Breast epithelium (tissue), 4 donors: ENCODE measurements at regions not wholly inside any gene's neighbourhood (a gene's known extent, or its start where the extent isn't known, plus 50 kb on each side); places are given as distances from the start of the nearest gene placed in this dataset.

ENCODE experiments used
- DNase-seq, 2 donors: peaks; one replicate each; pipeline ENCODE4 v3.0.0-alpha.2; 2019; ENCODE audit warnings: low spot score in 2 of 2
- H3K27ac ChIP-seq, 2 donors: fragments of 200-600 bp; sonication (generic) in 1 of 2; one replicate each; pipeline ENCODE4 v1.5.1; 2016 to 2019; ENCODE audit warnings: mild to moderate bottlenecking in 1 of 2
- H3K27me3 ChIP-seq, 2 donors: fragments of 200-600 bp; sonication (generic) in 1 of 2; one replicate each; pipeline versions ENCODE4 v1.5.1 to v1.6.0; 2017 to 2019; ENCODE audit warnings: control low read depth in 1 of 2, mild to moderate bottlenecking in 1 of 2
- H3K36me3 ChIP-seq: fragments of 200-600 bp; one replicate; pipeline ENCODE4 v1.5.1; 2019
- H3K4me1 ChIP-seq, 2 donors: fragments of 200-600 bp; sonication (generic); one replicate each; pipeline ENCODE4 v1.5.1; 2016 to 2019; ENCODE audit warnings: control low read depth in 1 of 2
- H3K4me3 ChIP-seq, 3 donors: fragments of 200-600 bp; sonication (generic); 1 replicate in 2 of 3; 2 replicates in 1 of 3; pipeline ENCODE4 v1.5.1; 2016 to 2019; ENCODE audit warnings: mild to moderate bottlenecking in 3 of 3, moderate library complexity in 2 of 3
- H3K9me3 ChIP-seq, 2 donors: fragments of 200-600 bp; sonication (generic) in 1 of 2; one replicate each; pipeline ENCODE4 v1.5.1; 2016 to 2019; ENCODE audit warnings: control low read depth in 1 of 2
- CTCF ChIP-seq, 3 donors: fragments of 450-650 bp; IDR thresholded peaks; one replicate each; pipeline ENCODE4 v1.5.1; 2016 to 2017; ENCODE audit warnings: antibody characterized with exemption in 3 of 3, mild to moderate bottlenecking in 3 of 3, moderate library complexity in 3 of 3
- POLR2A ChIP-seq: fragments of 450-650 bp; IDR thresholded peaks from one replicate; pipeline ENCODE4 v1.6.1; 2016; ENCODE audit warnings: antibody characterized with exemption, mild to moderate bottlenecking, moderate library complexity
- POLR2AphosphoS5 ChIP-seq, 3 donors: sonication (generic); formaldehyde crosslinking; IDR thresholded peaks; one replicate each; pipeline ENCODE4 v1.6.1; 2017; ENCODE audit warnings: antibody characterized with exemption in 3 of 3
- intact Hi-C: fragments of 100-400 bp; cut with DNase I; formaldehyde crosslinking; loops from one replicate; pipeline ENCODE4 v1.15.1; 2023; ENCODE audit warnings: low total_unique reads

- H3K9me3 ChIP-seq = no peaks in the 10 kb centered on the region
- no peak overlapping the region for H3K4me3 ChIP-seq
- no peak overlapping the region for H3K27ac ChIP-seq
- intact Hi-C loops = no loop called here
- TF ChIP-seq POLR2AphosphoS5 (IDR thresholded peaks at IDR 0.05) = no peak
- TF ChIP-seq POLR2A = no peak
- TF ChIP-seq CTCF (IDR thresholded peaks at IDR 0.05) = no peak
- H3K36me3 ChIP-seq = no peaks in the 10 kb centered on the region
- DNase-seq = no peak
- no peaks in the 10 kb centered on the region for H3K27me3 ChIP-seq
- H3K4me1 ChIP-seq = no peaks in the 10 kb centered on the region
Measured at GRCh38 chr9:28735738-28736342, 1162.6 kb upstream of the C9orf72 start.

- intact Hi-C loops = no loop called here
- H3K27ac ChIP-seq = no peak overlapping the region
Measured at GRCh38 chr9:28741459-28741858, 1168.2 kb upstream of the C9orf72 start.

DNA sequence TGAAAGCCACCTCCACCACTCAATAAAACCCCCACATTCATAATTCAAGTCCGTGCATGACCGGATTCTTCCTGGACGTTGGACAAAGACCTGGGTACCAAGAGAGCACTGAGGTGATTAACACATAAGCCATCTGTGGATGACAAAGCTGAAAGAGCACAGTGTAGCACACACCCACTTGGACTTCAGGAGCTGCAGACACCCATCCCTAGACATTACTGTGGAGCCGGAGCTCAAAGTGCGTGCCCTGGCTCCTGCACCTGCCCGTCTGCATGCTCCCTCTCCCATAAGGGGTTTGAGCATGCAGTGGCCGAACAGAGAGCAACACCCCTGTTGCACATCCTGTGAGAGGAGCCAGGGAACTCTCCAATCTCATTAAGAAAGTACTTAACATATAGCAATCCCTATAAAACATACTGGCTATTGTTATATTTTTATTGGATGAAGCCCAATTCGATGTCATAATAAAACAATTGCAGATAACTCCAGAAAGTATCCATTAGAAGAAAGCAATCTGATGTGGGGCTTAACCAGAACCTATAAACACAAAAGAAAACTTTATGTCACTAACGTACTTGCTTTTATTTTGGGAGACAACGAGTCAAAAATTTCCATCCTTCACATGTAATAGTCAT is 1174.2 kb upstream of the C9orf72 start:
- Histone ChIP-seq H3K9me3 (peaks cover 4 to 16% of the 10 kb centered on the region in 2 donors), H3K27ac (no peak overlapping the region), H3K36me3 (no peaks in the 10 kb centered on the region), H3K4me1 (no peaks in the 10 kb centered on the region), H3K4me3 (no peak overlapping the region), H3K27me3 (no peaks in the 10 kb centered on the region)
- intact Hi-C loops = no loop called here
- TF ChIP-seq POLR2AphosphoS5 (IDR thresholded peaks at IDR 0.05) = no peak
- no peak for TF ChIP-seq CTCF (IDR thresholded peaks at IDR 0.05)
- TF ChIP-seq POLR2A = no peak
- DNase-seq = no peak

More at GRCh38 chr9:28741459-28741858, 1168.2 kb upstream of the C9orf72 start:
- H3K4me1 ChIP-seq = no peaks in the 10 kb centered on the region
- H3K4me3 ChIP-seq = no peak overlapping the region
- H3K27me3 ChIP-seq = no peaks in the 10 kb centered on the region
- no peak for DNase-seq
- TF ChIP-seq CTCF (IDR thresholded peaks at IDR 0.05) (no peak), POLR2A (no peak), POLR2AphosphoS5 (IDR thresholded peaks at IDR 0.05) (no peak)
- no peaks in the 10 kb centered on the region for H3K36me3 ChIP-seq
- peaks cover 13 to 16% of the 10 kb centered on the region in 2 donors for H3K9me3 ChIP-seq

DNA sequence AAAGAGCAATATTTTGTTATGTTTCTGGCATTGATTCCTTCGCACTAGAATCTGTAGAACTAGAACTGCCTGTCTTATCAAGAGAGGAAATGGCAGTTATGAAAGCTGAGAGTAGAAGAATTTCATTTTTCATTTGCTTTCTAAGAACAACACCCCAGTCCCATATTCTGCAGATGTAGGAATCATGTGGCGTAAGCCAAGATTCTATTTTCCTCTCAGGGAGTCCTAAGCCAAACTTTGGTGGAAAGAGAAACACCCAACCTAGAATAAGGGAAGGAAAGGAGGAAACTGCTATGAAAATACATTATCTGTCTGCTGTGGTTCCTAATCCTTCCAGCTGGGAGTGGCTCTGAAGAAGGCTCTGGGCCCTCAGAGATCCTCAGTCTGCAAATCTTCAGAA is 1176.9 kb upstream of the C9orf72 start:
- intact Hi-C loops = no loop called here
- H3K9me3 ChIP-seq = no peaks in the 10 kb centered on the region
- no peaks in the 10 kb centered on the region for H3K27me3 ChIP-seq
- no peaks in the 10 kb centered on the region for H3K36me3 ChIP-seq
- no peak for TF ChIP-seq POLR2AphosphoS5 (IDR thresholded peaks at IDR 0.05)
- no peak for TF ChIP-seq POLR2A
- TF ChIP-seq CTCF (IDR thresholded peaks at IDR 0.05) = no peak
- no peaks in the 10 kb centered on the region for H3K4me1 ChIP-seq
- H3K4me3 ChIP-seq = no peak overlapping the region
- H3K27ac ChIP-seq = no peak overlapping the region
- DNase-seq = no peak

DNA sequence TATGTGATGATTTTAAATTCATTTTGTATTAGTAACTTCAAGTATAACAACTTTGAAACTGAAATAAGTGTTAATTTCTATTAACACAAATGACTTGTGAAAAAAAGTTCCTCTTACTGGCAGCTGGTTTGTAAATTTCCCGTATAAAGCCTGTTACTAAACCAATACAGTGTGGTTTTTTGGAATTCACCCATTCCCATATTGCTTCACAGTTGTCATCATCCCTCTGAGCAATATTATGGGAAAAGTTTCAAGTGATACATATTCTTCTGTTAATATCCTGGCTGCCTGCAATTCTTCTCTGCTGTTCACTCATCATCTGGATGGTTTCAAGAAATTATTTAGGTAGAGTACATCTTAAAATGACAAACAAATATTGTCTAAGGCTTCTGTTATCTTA is 1185.1 kb upstream of the C9orf72 start:
- intact Hi-C loops = no loop called here
- TF ChIP-seq POLR2AphosphoS5 (IDR thresholded peaks at IDR 0.05) = no peak
- no peak for TF ChIP-seq CTCF (IDR thresholded peaks at IDR 0.05)
- TF ChIP-seq POLR2A = no peak
- H3K9me3 ChIP-seq = no peaks in the 10 kb centered on the region
- H3K4me1 ChIP-seq = no peaks in the 10 kb centered on the region
- H3K27ac ChIP-seq = no peak overlapping the region
- DNase-seq = no peak
- H3K4me3 ChIP-seq = no peak overlapping the region
- no peaks in the 10 kb centered on the region for H3K27me3 ChIP-seq
- no peaks in the 10 kb centered on the region for H3K36me3 ChIP-seq
